Smooth muscle cell (in vitro differentiated cells): ENCODE measurements at regions not wholly inside any gene's neighbourhood (a gene's known extent, or its start where the extent isn't known, plus 50 kb on each side); places are given as distances from the start of the nearest gene placed in this dataset.

Source experiments
- DNase-seq: peaks from one replicate; lab custom pipeline; 2025; ENCODE audit not compliant: unreplicated experiment; lab: John Stamatoyannopoulos, UW
- H2AFZ ChIP-seq: fragments of 200-600 bp; sonication (generic); 2 replicates; pipeline ENCODE4 v1.6.0; 2016; ENCODE audit warnings: antibody characterized with exemption, low read depth, mild to moderate bottlenecking
- H3F3A ChIP-seq: fragments of 200-600 bp; sonication (generic); 2 replicates; pipeline ENCODE4 v1.6.0; 2017; ENCODE audit warnings: antibody characterized with exemption, low read depth
- H3K27ac ChIP-seq: fragments of 200-600 bp; sonication (generic); 2 replicates; pipeline ENCODE4 v1.5.1; 2016; ENCODE audit warnings: low read depth, mild to moderate bottlenecking
- H3K27me3 ChIP-seq: fragments of 200-600 bp; sonication (generic); 2 replicates; pipeline ENCODE4 v1.6.1; 2016; ENCODE audit warnings: low read depth, mild to moderate bottlenecking
- H3K36me3 ChIP-seq: fragments of 200-600 bp; sonication (generic); 2 replicates; pipeline ENCODE4 v1.5.1; 2016; ENCODE audit warnings: low read depth
- H3K4me1 ChIP-seq: fragments of 200-600 bp; sonication (generic); 2 replicates; pipeline ENCODE4 v1.5.1; 2016; ENCODE audit warnings: low read depth
- H3K4me2 ChIP-seq: fragments of 200-600 bp; sonication (generic); 2 replicates; pipeline ENCODE4 v1.6.0; 2016; ENCODE audit warnings: mild to moderate bottlenecking
- H3K4me3 ChIP-seq: fragments of 200-600 bp; sonication (generic); 2 replicates; pipeline ENCODE4 v1.5.1; 2016; ENCODE audit warnings: mild to moderate bottlenecking
- H3K79me2 ChIP-seq: fragments of 200-600 bp; sonication (generic); 2 replicates; pipeline ENCODE4 v1.6.0; 2016; ENCODE audit warnings: low read depth, mild to moderate bottlenecking
- H3K9ac ChIP-seq: fragments of 200-600 bp; sonication (generic); 2 replicates; pipeline ENCODE4 v1.6.0; 2016; ENCODE audit warnings: low read depth
- H3K9me3 ChIP-seq: fragments of 200-600 bp; sonication (generic); replicated peaks from 2 replicates; pipeline ENCODE4 v1.5.1; 2016; ENCODE audit warnings: low read depth
- H4K20me1 ChIP-seq: fragments of 200-600 bp; sonication (generic); 2 replicates; pipeline ENCODE4 v1.6.0; 2016; ENCODE audit warnings: low read depth
- WGBS: methylation state at CpG from one replicate; pipeline ENCODE4 v1.1.7; 2016; ENCODE audit warnings: low lambda C conversion rate; 5-methylcytosine and 5-hydroxymethylcytosine counted together
- TF ChIP-seq, protein P1 (sequence below): fragments of 200-600 bp; sonication (generic); IDR thresholded peaks from 2 replicates; pipeline ENCODE4 v1.5.1; 2017; ENCODE audit warnings: borderline replicate concordance, mild to moderate bottlenecking, antibody characterized with exemption; ENCODE audit not compliant: insufficient read depth, poor library complexity, severe bottlenecking

DNA sequence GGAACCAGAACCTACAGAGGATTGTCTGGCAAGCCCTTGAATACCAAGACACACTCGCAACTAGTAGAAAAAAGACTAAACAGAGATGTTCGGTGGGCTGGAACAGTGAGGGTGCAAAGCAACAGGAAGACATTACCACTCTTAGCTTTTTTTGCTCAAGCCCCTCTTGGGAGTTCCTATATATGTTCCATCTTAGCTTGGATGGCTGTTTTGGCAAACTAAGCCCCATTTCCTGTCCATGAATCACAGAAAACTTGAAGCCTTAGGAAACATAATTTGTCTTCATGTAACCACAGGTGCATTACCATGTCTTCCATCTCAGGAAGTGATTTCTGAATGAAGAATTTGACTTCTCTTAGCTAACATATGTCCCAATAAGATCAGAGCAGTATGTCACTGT lies 446.3 kb downstream of the OLFM4 start:
- Histone ChIP-seq H2AFZ (no peak overlapping the region), H3K36me3 (no peaks in the 10 kb centered on the region), H3K27me3 (no peaks in the 10 kb centered on the region), H3K79me2 (no peaks in the 10 kb centered on the region), H4K20me1 (no peaks in the 10 kb centered on the region), H3K4me2 (peak overlapping the region; percentile 27), H3F3A (no peaks in the 10 kb centered on the region), H3K9ac (no peak overlapping the region), H3K27ac (peak overlapping the region; percentile 33), H3K4me3 (no peak overlapping the region), H3K4me1 (no peaks in the 10 kb centered on the region), H3K9me3 (no peaks in the 10 kb centered on the region)
- WGBS = 74% methylated on average over 2 of the region's 2 CpGs
- DNase-seq = no peak
- TF ChIP-seq, protein P1, sequence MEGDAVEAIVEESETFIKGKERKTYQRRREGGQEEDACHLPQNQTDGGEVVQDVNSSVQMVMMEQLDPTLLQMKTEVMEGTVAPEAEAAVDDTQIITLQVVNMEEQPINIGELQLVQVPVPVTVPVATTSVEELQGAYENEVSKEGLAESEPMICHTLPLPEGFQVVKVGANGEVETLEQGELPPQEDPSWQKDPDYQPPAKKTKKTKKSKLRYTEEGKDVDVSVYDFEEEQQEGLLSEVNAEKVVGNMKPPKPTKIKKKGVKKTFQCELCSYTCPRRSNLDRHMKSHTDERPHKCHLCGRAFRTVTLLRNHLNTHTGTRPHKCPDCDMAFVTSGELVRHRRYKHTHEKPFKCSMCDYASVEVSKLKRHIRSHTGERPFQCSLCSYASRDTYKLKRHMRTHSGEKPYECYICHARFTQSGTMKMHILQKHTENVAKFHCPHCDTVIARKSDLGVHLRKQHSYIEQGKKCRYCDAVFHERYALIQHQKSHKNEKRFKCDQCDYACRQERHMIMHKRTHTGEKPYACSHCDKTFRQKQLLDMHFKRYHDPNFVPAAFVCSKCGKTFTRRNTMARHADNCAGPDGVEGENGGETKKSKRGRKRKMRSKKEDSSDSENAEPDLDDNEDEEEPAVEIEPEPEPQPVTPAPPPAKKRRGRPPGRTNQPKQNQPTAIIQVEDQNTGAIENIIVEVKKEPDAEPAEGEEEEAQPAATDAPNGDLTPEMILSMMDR = no peak

DNA sequence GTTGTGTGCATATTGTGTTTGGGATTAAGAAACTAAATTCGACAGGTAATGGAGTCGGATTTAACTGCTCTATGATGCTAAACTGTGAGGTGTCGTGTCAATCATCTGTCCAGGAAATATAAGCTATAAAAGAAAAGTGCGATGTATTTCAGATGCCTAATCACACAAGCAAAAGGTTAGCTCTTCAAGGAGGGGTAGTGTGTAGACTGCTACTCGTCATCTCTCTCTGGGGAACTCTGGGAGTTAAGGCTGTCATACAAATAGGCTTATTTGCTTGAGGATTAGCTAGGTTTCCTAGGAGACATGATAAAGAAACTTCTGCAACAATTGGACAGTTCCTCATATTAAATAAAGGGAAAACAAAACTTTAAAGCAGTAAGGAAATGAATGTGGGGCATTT lies 462.1 kb downstream of the OLFM4 start:
- no peaks in the 10 kb centered on the region for H3F3A ChIP-seq
- H2AFZ ChIP-seq = no peak overlapping the region
- H3K79me2 ChIP-seq = no peaks in the 10 kb centered on the region
- no peaks in the 10 kb centered on the region for H4K20me1 ChIP-seq
- no peak overlapping the region for H3K4me2 ChIP-seq
- WGBS = 83% methylated on average over 5 of the region's 5 CpGs
- DNase-seq = no peak
- TF ChIP-seq, protein P1 = no peak
- H3K27ac ChIP-seq = no peak overlapping the region
- no peaks in the 10 kb centered on the region for H3K4me1 ChIP-seq
- H3K36me3 ChIP-seq = no peaks in the 10 kb centered on the region
- no peak overlapping the region for H3K4me3 ChIP-seq
- no peak overlapping the region for H3K9ac ChIP-seq
- H3K27me3 ChIP-seq = no peaks in the 10 kb centered on the region
- H3K9me3 ChIP-seq = no peaks in the 10 kb centered on the region

DNA sequence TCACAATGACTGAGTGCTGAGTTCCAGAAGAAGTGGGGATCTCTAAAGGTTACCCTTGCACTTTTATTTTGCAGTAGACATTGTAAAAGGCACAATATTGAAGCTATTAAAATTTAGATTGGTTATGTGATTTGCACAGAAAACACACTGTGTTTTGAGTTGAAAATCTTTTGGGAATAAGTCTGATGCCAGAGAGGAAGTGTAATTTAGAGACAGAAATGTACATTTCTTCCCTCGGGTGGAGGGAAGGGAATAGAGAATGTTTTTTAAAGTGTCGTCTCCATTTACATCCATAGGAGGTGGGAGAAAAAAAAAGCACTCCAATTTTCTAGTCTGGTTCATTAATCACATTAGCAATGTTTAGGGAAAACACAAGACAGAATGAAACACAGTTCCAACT lies 465.8 kb downstream of the OLFM4 start:
- Histone ChIP-seq H4K20me1 (no peaks in the 10 kb centered on the region), H3K36me3 (no peaks in the 10 kb centered on the region), H3K79me2 (no peaks in the 10 kb centered on the region), H3K4me1 (no peaks in the 10 kb centered on the region), H3K4me3 (no peak overlapping the region), H2AFZ (no peak overlapping the region), H3K9ac (no peak overlapping the region), H3K4me2 (no peak overlapping the region), H3K27ac (no peak overlapping the region), H3K9me3 (no peaks in the 10 kb centered on the region), H3F3A (no peaks in the 10 kb centered on the region), H3K27me3 (no peaks in the 10 kb centered on the region)
- WGBS = 86% methylated on average over 2 of the region's 2 CpGs
- no peak for DNase-seq
- TF ChIP-seq, protein P1 = no peak

DNA sequence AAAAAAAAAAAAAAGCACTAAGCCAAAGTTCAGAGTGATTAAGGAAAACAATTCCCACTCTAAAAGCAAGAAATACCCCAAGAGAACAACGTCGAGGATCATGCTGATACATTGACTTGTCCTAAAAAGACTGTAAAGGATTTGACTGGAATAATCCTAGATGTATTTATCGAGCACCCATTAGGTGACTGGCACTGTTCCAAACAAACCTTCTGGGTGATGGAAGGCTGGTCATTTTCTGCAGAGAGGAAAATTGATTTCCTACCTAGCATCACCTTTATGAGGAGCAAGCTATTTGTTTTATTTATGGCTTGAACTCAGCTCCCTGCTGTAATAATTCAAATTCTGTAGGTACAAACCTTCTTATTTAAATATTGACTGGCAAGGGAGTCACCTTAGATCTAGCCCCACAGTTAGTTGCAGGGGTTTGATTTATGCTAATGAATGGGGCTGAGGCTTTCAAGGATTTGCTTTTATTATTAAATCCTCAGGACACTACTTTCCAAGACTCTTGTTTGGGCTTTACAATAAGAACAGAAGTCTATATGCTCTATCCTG lies 471.0 kb downstream of the OLFM4 start:
- Histone ChIP-seq H3K4me2 (no peak overlapping the region), H3K4me3 (no peak overlapping the region), H3F3A (no peaks in the 10 kb centered on the region), H3K4me1 (no peaks in the 10 kb centered on the region), H3K9me3 (no peaks in the 10 kb centered on the region), H3K36me3 (no peaks in the 10 kb centered on the region), H3K9ac (no peak overlapping the region), H3K27ac (no peak overlapping the region), H3K27me3 (no peaks in the 10 kb centered on the region), H3K79me2 (no peaks in the 10 kb centered on the region), H4K20me1 (no peaks in the 10 kb centered on the region), H2AFZ (no peak overlapping the region)
- WGBS = 86% methylated on average over 3 of the region's 3 CpGs
- TF ChIP-seq, protein P1 = no peak
- no peak for DNase-seq
